Endothelial cell of umbilical vein (primary cell): ENCODE measurements at regions not wholly inside any gene's neighbourhood (a gene's known extent, or its start where the extent isn't known, plus 50 kb on each side); places are given as distances from the start of the nearest gene placed in this dataset.

Source experiments
- BruUV-seq: library from RNA; stranded (reverse); fragments of 400-500 nt; replicated peaks from 2 replicates; lab custom pipeline; 2021; lab: Mats Ljungman, UMichigan
- CTCF ChIA-PET: fragments of 300-600, 350-600 bp; sonication (Branson Sonifier 250); formaldehyde crosslinking; loops from one replicate; lab custom pipeline; 2021; ENCODE audit warnings: antibody characterized with exemption, inconsistent platforms; lab: Charles Lee
- POLR2A ChIA-PET: fragments of 300-600, 350-600 bp; sonication (Branson Sonifier 250); formaldehyde crosslinking; loops from one replicate; lab custom pipeline; 2021; ENCODE audit warnings: antibody characterized with exemption, inconsistent platforms; lab: Charles Lee
- DNase-seq: peaks from one replicate; pipeline ENCODE4 v3.0.0-alpha.2; 2011; ENCODE audit warnings: low read depth, low spot score
- FAIRE-seq: peaks from 2 replicates; lab custom pipeline; 2011; peaks lifted over from hg19 to GRCh38; lab: Jason Lieb, UNC
- H2AFZ ChIP-seq: 2 replicates; pipeline ENCODE4 v1.6.0; 2012; ENCODE audit warnings: low read depth, low read length, control low read depth, inconsistent platforms
- H3K27ac ChIP-seq: 2 replicates; pipeline ENCODE4 v1.5.1; 2011; ENCODE audit warnings: low read depth, mild to moderate bottlenecking, control low read depth, low read length, moderate library complexity; ENCODE audit not compliant: insufficient read depth
- H3K27me3 ChIP-seq, 2 experiments: 2 replicates each; pipeline versions ENCODE4 v1.6.0 to v1.6.1; 2011; ENCODE audit warnings: low read length in 2 of 2, mixed read lengths in 1 of 2; ENCODE audit not compliant: control insufficient read depth in 2 of 2, insufficient read depth in 2 of 2
- H3K36me3 ChIP-seq, 2 experiments: 2 replicates in 1 of 2; 3 replicates in 1 of 2; pipeline ENCODE4 v1.5.1; 2011; ENCODE audit warnings: low read length in 2 of 2, mild to moderate bottlenecking in 1 of 2, moderate library complexity in 1 of 2; ENCODE audit not compliant: control insufficient read depth in 2 of 2, insufficient read depth in 2 of 2; ENCODE audit errors: extremely low read depth in 1 of 2
- H3K4me1 ChIP-seq: 3 replicates; pipeline ENCODE4 v1.5.1; 2011; ENCODE audit warnings: mild to moderate bottlenecking, low read length; ENCODE audit not compliant: control insufficient read depth, insufficient read depth; ENCODE audit errors: extremely low read depth
- H3K4me2 ChIP-seq: 2 replicates; pipeline ENCODE4 v1.6.1; 2011; ENCODE audit warnings: low read length, control low read depth, mixed read lengths; ENCODE audit not compliant: insufficient read depth
- H3K4me3 ChIP-seq, 3 experiments: fragments of 200-600 bp in 1 of 3; sonication (generic), shearing (Covaris generic) in 1 of 3; replicated peaks in 1 of 3; 2 replicates each; pipeline ENCODE4 v1.5.1; 2011 to 2016; ENCODE audit warnings: control low read depth in 3 of 3, low read length in 3 of 3, mild to moderate bottlenecking in 2 of 3, inconsistent platforms in 1 of 3, low read depth in 1 of 3, moderate library complexity in 1 of 3; ENCODE audit not compliant: insufficient read depth in 1 of 3
- H3K79me2 ChIP-seq: 2 replicates; pipeline ENCODE4 v1.6.0; 2012; ENCODE audit warnings: low read length, inconsistent platforms; ENCODE audit not compliant: control insufficient read depth, insufficient read depth
- H3K9ac ChIP-seq: replicated peaks from 2 replicates; pipeline ENCODE3; 2011; ENCODE audit warnings: low read length, control low read depth; ENCODE audit not compliant: insufficient read depth; ENCODE audit errors: extremely low read depth
- H3K9me1 ChIP-seq: replicated peaks from 3 replicates; pipeline ENCODE4 v1.6.0; 2011; ENCODE audit warnings: mild to moderate bottlenecking, low read length; ENCODE audit not compliant: control insufficient read depth, insufficient read depth; ENCODE audit errors: extremely low read depth
- H3K9me3 ChIP-seq: replicated peaks from 2 replicates; pipeline ENCODE4 v1.5.1; 2012; ENCODE audit warnings: low read length, inconsistent platforms; ENCODE audit not compliant: control insufficient read depth, insufficient read depth
- H4K20me1 ChIP-seq: replicated peaks from 2 replicates; pipeline ENCODE3; 2011; ENCODE audit warnings: mild to moderate bottlenecking, low read length; ENCODE audit not compliant: control insufficient read depth, insufficient read depth; ENCODE audit errors: extremely low read depth
- CTCF ChIP-seq, 2 donors: IDR thresholded peaks; 1 replicate in 1 of 2; 2 replicates in 1 of 2; pipeline ENCODE4 v1.5.1; 2011; ENCODE audit warnings: low read length in 2 of 2, mild to moderate bottlenecking in 2 of 2, moderate library complexity in 2 of 2, control low read depth in 1 of 2, inconsistent platforms in 1 of 2, low read depth in 1 of 2; ENCODE audit not compliant: insufficient read depth in 1 of 2; ENCODE audit errors: extremely low read depth in 1 of 2
- EZH2 ChIP-seq: IDR thresholded peaks from 2 replicates; pipeline ENCODE4 v1.6.1; 2012; ENCODE audit warnings: borderline replicate concordance, low read depth, mild to moderate bottlenecking, moderate library complexity, low read length, inconsistent platforms; ENCODE audit not compliant: severe bottlenecking
- FOS ChIP-seq: IDR thresholded peaks from 2 replicates; pipeline ENCODE4 v1.6.1; 2011; ENCODE audit warnings: mild to moderate bottlenecking, low read length, moderate library complexity, borderline replicate concordance; ENCODE audit not compliant: insufficient read depth
- GATA2 ChIP-seq: IDR thresholded peaks from 2 replicates; pipeline ENCODE4 v1.7.0; 2011; ENCODE audit warnings: low read depth, mild to moderate bottlenecking, moderate library complexity, mixed read lengths, low read length; ENCODE audit not compliant: insufficient read length, insufficient read depth
- JUN ChIP-seq: IDR thresholded peaks from 2 replicates; pipeline ENCODE4 v1.6.1; 2011; ENCODE audit warnings: borderline replicate concordance, low read depth; ENCODE audit not compliant: insufficient read length, insufficient read depth
- MAX ChIP-seq: IDR thresholded peaks from 2 replicates; pipeline ENCODE4 v1.6.1; 2011; ENCODE audit not compliant: insufficient read depth, insufficient read length
- MYC ChIP-seq: IDR thresholded peaks from one replicate; pipeline ENCODE4 v1.6.1; 2011; ENCODE audit warnings: mild to moderate bottlenecking, low read depth, low read length
- POLR2A ChIP-seq: IDR thresholded peaks from 2 replicates; pipeline ENCODE4 v1.6.1; 2012; ENCODE audit warnings: low read depth, mild to moderate bottlenecking, control low read depth, low read length
- POLR2AphosphoS5 ChIP-seq: IDR thresholded peaks from 2 replicates; pipeline ENCODE4 v1.6.1; 2012; ENCODE audit warnings: low read depth, mild to moderate bottlenecking, control low read depth, low read length, moderate library complexity; ENCODE audit not compliant: insufficient read depth
- dilution Hi-C: fragments of 300-500 bp; cut with MboI; formaldehyde crosslinking; loops from one replicate; pipeline ENCODE4 v1.15.0; 2019; ENCODE audit warnings: low sequenced_read_pairs; ENCODE audit not compliant: extremely low pct_ligation_motif_present
- intact Hi-C: fragments of 100-400 bp; cut with micrococcal nuclease; formaldehyde crosslinking; loops from one replicate; pipeline ENCODE4 v1.10.0; 2022

- dilution Hi-C loops = no loop called here
- no TSS peak for BruUV-seq
These were observed 81.3 kb downstream of the GADD45G start for GRCh38 chr9:89686126-89686525.

GRCh38 chr9:89686621-89687020 is 81.8 kb downstream of the GADD45G start:
- Histone ChIP-seq H3K9ac (no peak overlapping the region), H3K4me1 (no peaks in the 10 kb centered on the region), H3K36me3 (no peaks in the 10 kb centered on the region), H3K27ac (no peak overlapping the region), H2AFZ (no peak overlapping the region), H3K9me3 (no peaks in the 10 kb centered on the region), H3K4me3 (no peak overlapping the region), H3K79me2 (no peaks in the 10 kb centered on the region), H4K20me1 (no peaks in the 10 kb centered on the region), H3K4me2 (no peak overlapping the region), H3K9me1 (no peaks in the 10 kb centered on the region), H3K27me3 (no peaks in the 10 kb centered on the region)
- no peak for TF ChIP-seq FOS
- no peak for TF ChIP-seq POLR2AphosphoS5
- TF ChIP-seq GATA2 = no peak
- TF ChIP-seq JUN = no peak
- TF ChIP-seq POLR2A = no peak
- no peak for TF ChIP-seq CTCF (IDR thresholded peaks at IDR 0.05; ENCODE audit: extremely low read depth in 1 of 2, insufficient read depth in 1 of 2, low read depth in 1 of 2, low read length in 2 of 2)
- no peak for TF ChIP-seq EZH2
- no peak for TF ChIP-seq MAX
- no peak for TF ChIP-seq MYC
- FAIRE-seq (no peak), DNase-seq (no peak)
- ChIA-PET CTCF (interaction anchor here (1.2 kb wide), 1 partner anchor 88 kb away, joined by 3 read pairs; no protein-coding TSS in a partner anchor), POLR2A (no interaction called here)
- dilution Hi-C loops (no loop called here), intact Hi-C loops (no loop called here)
- no TSS peak for BruUV-seq

More at GRCh38 chr9:89686126-89686525, 81.3 kb downstream of the GADD45G start:
- Histone ChIP-seq H3K9ac (no peak overlapping the region), H4K20me1 (no peaks in the 10 kb centered on the region), H2AFZ (no peak overlapping the region), H3K79me2 (no peaks in the 10 kb centered on the region), H3K4me1 (no peaks in the 10 kb centered on the region), H3K36me3 (no peaks in the 10 kb centered on the region), H3K9me3 (no peaks in the 10 kb centered on the region), H3K4me3 (no peak overlapping the region), H3K4me2 (no peak overlapping the region), H3K9me1 (no peaks in the 10 kb centered on the region), H3K27ac (no peak overlapping the region), H3K27me3 (no peaks in the 10 kb centered on the region)
- FAIRE-seq (no peak), DNase-seq (no peak)
- POLR2A ChIA-PET = no interaction called here
- CTCF ChIA-PET = interaction anchor here (1.2 kb wide), 1 partner anchor 88 kb away, joined by 3 read pairs; no protein-coding TSS in a partner anchor
- intact Hi-C loops = no loop called here
- TF ChIP-seq POLR2AphosphoS5 (no peak), POLR2A (no peak)
